Psoas muscle (tissue), 7 donors: ENCODE measurements at regions not wholly inside any gene's neighbourhood (a gene's known extent, or its start where the extent isn't known, plus 50 kb on each side); places are given as distances from the start of the nearest gene placed in this dataset.
"Not testable (repeated sequence)": the region's sequence is repeated elsewhere in the genome, so short reads cannot be mapped to it uniquely, and the experiment has no call there.

Experiments
- ATAC-seq, 4 donors: fragments of 200-7000 bp; cut with Tn5 transposase; one replicate each; pipeline ENCODE4 v1.9.1; 2020; ENCODE audit warnings: moderate library complexity in 3 of 4, mild to moderate bottlenecking in 2 of 4
- DNase-seq, 2 donors: peaks; one replicate each; pipeline ENCODE4 v3.0.0-alpha.2; 2020
- H3K27ac ChIP-seq: fragments of 200-600 bp; one replicate; pipeline ENCODE4 v1.8.0; 2022
- H3K27me3 ChIP-seq, 3 donors: fragments of 200-600 bp in 1 of 3; one replicate each; pipeline versions ENCODE4 v1.6.1 to v1.8.0; 2013 to 2022; ENCODE audit warnings: low read length in 2 of 3, mild to moderate bottlenecking in 2 of 3, moderate library complexity in 1 of 3; ENCODE audit not compliant: insufficient read depth in 3 of 3
- H3K36me3 ChIP-seq, 2 donors: fragments of 200-600 bp in 1 of 2; one replicate each; pipeline versions ENCODE4 v1.6.1 to v1.8.0; 2013 to 2022; ENCODE audit warnings: low read depth in 1 of 2, mild to moderate bottlenecking in 1 of 2, moderate library complexity in 1 of 2; ENCODE audit not compliant: insufficient read depth in 1 of 2
- H3K4me1 ChIP-seq: fragments of 200-600 bp; one replicate; pipeline ENCODE4 v1.8.0; 2022
- H3K4me3 ChIP-seq: fragments of 200-600 bp; one replicate; pipeline ENCODE4 v1.8.0; 2022; ENCODE audit warnings: mild to moderate bottlenecking
- H3K9me3 ChIP-seq: fragments of 200-600 bp; one replicate; pipeline ENCODE4 v1.8.0; 2022
- CTCF ChIP-seq: fragments of 200-600 bp; IDR thresholded peaks from one replicate; pipeline ENCODE4 v1.8.0; 2022; ENCODE audit warnings: antibody characterized with exemption
- WGBS, 3 donors: extraction: QIAGEN DNeasy Blood & Tissue Kit; methylation state at CpG; one replicate each; pipeline versions ENCODE4 v1.1.6 to v1.1.7; 2013; 5-methylcytosine and 5-hydroxymethylcytosine counted together
- intact Hi-C, 2 donors: fragments of 100-400 bp; cut with DNase I; formaldehyde crosslinking; loops; one replicate each; pipeline versions ENCODE4 v1.11.0 to v1.14.2; 2022
- donor health status: healthy with polysubstance abuse.
- donor health status: DM: no; HTN: no; CAD: no; lungs with moderate emphysema.
- donor health status: Bipolar disorder and iron deficiency.
- donor health status: healthy.
- donor health status: DM: yes; HTN: yes; CAD: no.
- donor health status: DM: no; HTN: no; CAD: no.
- donor health status: DM: yes; HTN: yes; CAD: no.

- H3K4me1 ChIP-seq, result no peaks in the 10 kb centered on the region
- intact Hi-C loops, result no loop called here
- TF ChIP-seq CTCF, result no peak
- no peaks in the 10 kb centered on the region for H3K36me3 ChIP-seq
- WGBS, 3 donors, result 63 to 67% (median 66%) methylated on average over 5 of the region's 5 CpGs
- no peak overlapping the region for H3K27ac ChIP-seq
- no peak for DNase-seq
- no peaks in the 10 kb centered on the region for H3K9me3 ChIP-seq
- H3K4me3 ChIP-seq, result no peak overlapping the region
- ATAC-seq, result no peak
- H3K27me3 ChIP-seq, result no peaks in the 10 kb centered on the region
Observed at GRCh38 chr9:12329623-12329985, 363.6 kb upstream of the TYRP1 start.

- DNase-seq, H3K27ac ChIP-seq, H3K27me3 ChIP-seq, intact Hi-C loops, H3K4me1 ChIP-seq, H3K36me3 ChIP-seq, ATAC-seq, H3K9me3 ChIP-seq, H3K4me3 ChIP-seq: not testable (repeated sequence)
- WGBS, 3 donors, result 77 to 90% (median 81%) methylated on average over 19 to 25 of the region's 26 CpGs
Observed at GRCh38 chr9:12333966-12334365, 359.2 kb upstream of the TYRP1 start.

DNA sequence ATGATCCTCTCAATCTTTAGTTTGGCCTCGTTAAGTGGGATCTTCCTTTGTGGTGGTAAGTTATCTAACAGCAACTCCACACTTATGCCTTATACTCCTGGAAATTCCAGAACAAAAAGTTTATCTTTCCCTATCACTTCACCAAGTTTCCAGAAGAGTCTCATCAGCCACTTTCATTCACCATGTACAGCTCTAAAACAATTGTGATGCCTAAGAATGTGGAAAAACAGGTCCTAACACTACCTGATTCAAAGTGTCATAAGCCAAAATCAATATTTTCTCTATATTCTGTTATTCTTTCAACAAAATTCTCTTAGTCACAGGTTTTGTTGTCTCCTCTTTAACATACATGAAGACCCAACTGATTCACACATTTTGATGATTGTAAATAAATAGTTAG lies 342.4 kb upstream of the TYRP1 start:
- intact Hi-C loops, result no loop called here
- Histone ChIP-seq H3K4me1 (no peaks in the 10 kb centered on the region), H3K27ac (no peak overlapping the region), H3K36me3 (no peaks in the 10 kb centered on the region), H3K27me3 (no peaks in the 10 kb centered on the region), H3K4me3 (no peak overlapping the region), H3K9me3 (no peaks in the 10 kb centered on the region)
- 53 to 76% (median 70%) methylated on average over 1 of the region's 1 CpG for WGBS, 3 donors
- ATAC-seq (no peak), DNase-seq (no peak)
- no peak for TF ChIP-seq CTCF

- WGBS, 3 donors, result 70 to 76% (median 76%) methylated on average over 3 of the region's 3 CpGs
- H3K27ac ChIP-seq, result no peak overlapping the region
- no peaks in the 10 kb centered on the region for H3K4me1 ChIP-seq
- H3K36me3 ChIP-seq, result no peaks in the 10 kb centered on the region
- H3K27me3 ChIP-seq, result no peaks in the 10 kb centered on the region
- no peak overlapping the region for H3K4me3 ChIP-seq
- no peaks in the 10 kb centered on the region for H3K9me3 ChIP-seq
- ATAC-seq, result no peak
- no peak for TF ChIP-seq CTCF
- no peak for DNase-seq
- intact Hi-C loops, result no loop called here
Observed at GRCh38 chr9:12351293-12352044, 341.7 kb upstream of the TYRP1 start.

DNA sequence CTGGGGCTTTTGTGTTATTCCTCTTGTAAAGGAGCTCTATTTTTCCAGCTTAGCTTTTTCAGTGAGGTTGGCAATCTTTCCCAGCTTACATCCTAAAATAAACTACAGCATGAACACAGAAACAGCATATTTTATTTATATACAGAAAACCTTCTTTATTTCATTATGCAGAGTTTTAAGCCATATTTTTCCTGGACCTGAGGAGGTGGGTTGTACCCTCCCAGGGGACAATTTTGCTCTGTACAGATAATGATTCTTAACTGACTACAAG lies 341.2 kb upstream of the TYRP1 start:
- Histone ChIP-seq H3K4me1 (no peaks in the 10 kb centered on the region), H3K9me3 (no peaks in the 10 kb centered on the region), H3K4me3 (no peak overlapping the region), H3K27ac (no peak overlapping the region), H3K27me3 (no peaks in the 10 kb centered on the region), H3K36me3 (no peaks in the 10 kb centered on the region)
- intact Hi-C loops, result no loop called here
- DNase-seq (no peak), ATAC-seq (no peak)
- no peak for TF ChIP-seq CTCF
